ENCODE measurements at regions not wholly inside any gene's neighbourhood (a gene's known extent, or its start where the extent isn't known, plus 50 kb on each side); places are given as distances from the start of the nearest gene placed in this dataset.
"Not testable (repeated sequence)": the region's sequence is repeated elsewhere in the genome, so short reads cannot be mapped to it uniquely, and the experiment has no call there.

- DNase-seq (ENCODE audit: low read depth, low spot score), result no peak
These were observed 159.4 kb downstream of the HS3ST3A1 start for GRCh38 chr17:13442361-13442760.

DNA sequence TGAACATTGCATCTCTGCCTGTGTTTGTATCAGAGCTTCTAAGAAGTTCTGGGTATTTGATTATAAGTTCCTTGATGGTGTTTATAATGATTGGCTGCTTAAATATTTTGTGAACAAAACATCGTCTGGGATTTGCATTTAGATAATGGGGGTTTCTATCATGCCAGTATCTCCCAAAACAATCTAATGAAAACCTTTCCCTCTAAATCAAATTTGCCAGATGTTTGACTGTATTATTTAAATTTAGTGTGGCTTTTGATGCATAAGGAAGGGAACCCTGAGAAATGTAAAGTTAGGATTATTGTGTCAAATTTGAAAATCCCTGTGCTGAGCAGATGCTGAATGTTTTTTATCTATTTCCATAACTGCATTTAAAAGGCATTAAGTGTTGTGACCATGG lies 159.9 kb downstream of the HS3ST3A1 start:
- DNase-seq (ENCODE audit: low read depth, low spot score), result no peak

DNA sequence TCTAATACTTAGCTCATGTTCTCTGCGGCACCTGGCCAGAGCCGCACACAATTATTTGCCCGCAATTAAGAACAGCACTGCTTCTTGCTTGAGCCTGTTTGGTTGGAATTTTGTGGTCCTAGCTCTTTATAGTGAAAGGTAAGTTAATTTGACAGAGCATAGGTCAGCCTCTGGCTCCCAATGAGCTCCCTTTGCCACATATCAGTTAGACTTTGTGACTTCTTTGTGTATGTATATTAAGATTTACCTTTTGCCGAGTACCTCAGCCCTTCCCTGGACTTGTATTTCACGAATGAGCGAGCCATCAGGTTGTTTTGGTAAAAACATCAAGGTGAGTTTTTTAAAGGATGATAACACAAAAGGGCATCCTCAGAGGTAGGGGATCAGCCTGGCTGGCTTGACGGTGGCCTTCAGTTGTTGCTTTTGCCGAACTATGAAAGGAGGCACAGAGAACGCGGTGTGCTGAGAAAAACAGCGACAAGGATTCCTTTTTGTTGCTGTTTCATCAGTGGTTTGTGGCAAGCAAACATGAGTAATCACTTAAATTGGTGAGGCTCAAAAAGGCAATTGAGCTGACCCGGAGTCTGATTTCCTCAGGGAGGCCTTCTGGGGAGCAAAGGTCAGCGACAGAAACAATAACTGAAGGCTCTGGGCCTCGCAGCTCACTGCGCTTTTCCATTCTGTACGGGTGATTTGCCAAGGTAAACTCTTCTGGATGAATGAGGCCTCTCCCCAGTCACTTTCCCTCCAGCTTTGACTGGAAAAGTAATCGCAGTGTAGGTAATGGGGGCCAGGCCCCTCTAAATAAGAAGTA lies 163.6 kb downstream of the HS3ST3A1 start:
- peak; percentile 11 for DNase-seq (ENCODE audit: low read depth, low spot score)

DNA sequence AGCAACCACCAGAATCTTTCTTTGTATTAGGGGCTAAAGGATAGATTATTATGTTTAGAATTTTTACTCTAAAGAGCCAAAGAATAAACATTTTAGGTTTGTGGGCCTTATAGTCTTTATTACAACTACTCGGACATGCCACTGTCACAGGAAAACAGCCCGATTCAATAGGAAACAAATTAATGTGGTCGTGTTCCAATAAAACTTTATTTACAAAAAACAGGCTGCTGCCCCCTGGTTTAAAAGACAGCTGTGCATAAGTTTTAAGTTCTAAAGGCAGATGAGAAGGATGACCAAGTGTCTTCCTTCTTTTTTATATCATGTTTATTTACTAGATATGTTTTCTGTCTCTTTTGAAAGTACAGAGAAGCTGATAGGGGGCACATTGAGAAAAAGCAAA lies 166.5 kb downstream of the HS3ST3A1 start:
- no peak for DNase-seq (ENCODE audit: low read depth, low spot score)

DNA sequence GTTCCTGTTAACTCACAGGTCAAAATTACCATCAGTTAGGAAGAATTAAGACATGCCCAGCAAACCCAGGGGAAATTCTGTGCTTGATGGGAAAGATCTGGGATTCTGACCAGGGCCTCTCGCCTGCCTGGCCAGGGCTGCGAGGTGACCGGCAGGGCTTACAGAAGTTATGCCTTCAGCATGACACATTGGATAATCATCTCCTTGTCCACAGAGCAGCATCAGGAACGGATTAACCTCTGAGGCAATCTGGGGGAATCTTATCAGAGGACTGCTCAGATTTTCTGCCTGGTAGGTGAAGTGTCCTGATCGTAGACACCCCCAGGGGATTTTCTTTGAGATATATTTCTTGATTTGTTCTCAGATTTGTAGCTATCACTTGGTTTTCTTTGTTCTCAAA lies 172.5 kb downstream of the HS3ST3A1 start:
- peak; percentile 51 for DNase-seq (ENCODE audit: low read depth, low spot score)

DNA sequence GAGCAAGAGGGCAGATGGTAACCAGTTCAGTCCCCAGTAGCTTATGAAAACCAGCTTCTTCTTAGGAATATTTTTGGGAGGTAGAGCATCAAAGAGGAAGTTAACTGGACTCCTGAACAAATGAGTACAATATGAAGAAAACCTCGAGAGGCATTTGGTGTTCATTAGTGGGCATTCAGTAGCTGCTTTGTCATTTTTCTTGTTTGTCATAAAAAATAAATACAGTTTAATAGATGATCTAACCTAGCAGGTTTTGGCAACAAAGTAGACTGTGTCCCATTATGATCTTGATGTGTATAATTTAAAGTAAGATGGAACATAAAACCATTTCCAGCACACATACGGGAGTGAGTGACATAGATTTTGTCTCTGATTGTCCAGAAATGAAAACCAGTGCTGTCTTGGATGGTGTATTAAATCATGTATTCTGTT lies 173.1 kb downstream of the HS3ST3A1 start:
- no peak for DNase-seq (ENCODE audit: low read depth, low spot score)

- DNase-seq (ENCODE audit: low read depth, low spot score), result no peak
These were observed 174.7 kb downstream of the HS3ST3A1 start for GRCh38 chr17:13426991-13427390.

DNA sequence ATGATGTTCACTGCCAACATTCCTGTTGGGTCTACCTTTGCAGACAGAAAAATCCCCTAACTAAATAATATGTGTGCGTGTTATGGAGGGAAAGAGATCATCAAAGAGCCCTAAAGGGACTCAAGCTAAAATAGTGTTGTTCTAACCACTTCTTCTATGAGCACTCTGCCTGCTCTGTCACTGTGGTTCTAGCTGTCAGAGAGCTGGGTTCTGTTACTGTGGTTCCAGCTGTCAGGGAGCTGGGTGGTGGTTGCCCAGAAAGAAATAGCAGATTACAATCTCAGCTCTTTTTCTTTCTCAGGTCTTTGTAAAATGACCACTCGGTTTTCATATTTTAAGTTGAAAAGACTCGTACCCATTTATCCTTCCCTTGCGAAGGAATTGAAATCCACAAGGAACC lies 176.3 kb downstream of the HS3ST3A1 start:
- no peak for DNase-seq (ENCODE audit: low read depth, low spot score)

GRCh38 chr17:13421581-13422130 lies 180.1 kb downstream of the HS3ST3A1 start:
- DNase-seq (ENCODE audit: low read depth, low spot score), result no peak

DNA sequence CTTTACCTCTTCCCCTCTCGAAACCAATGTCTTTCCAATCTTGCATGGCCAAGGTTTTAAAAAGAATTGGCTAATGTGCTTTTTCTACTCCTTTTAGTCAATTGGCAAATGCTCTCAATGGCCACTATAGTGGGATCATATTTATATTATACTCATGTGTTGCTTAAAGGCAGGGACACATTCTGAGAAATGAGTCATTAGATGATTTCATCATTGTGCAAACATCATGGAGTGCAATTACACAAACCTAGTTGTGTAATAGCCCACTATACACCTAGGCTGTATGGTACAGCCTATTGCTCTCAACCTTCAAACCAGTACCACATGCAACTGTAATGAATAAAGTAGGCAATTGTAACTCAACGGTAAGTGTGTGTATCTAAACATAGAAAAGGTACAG lies 180.9 kb downstream of the HS3ST3A1 start:
- no peak for DNase-seq (ENCODE audit: low read depth, low spot score)

- no peak for DNase-seq (ENCODE audit: low read depth, low spot score)
These were observed 181.3 kb downstream of the HS3ST3A1 start for GRCh38 chr17:13420418-13420826.

- DNase-seq (ENCODE audit: low read depth, low spot score), result no peak
These were observed 182.1 kb downstream of the HS3ST3A1 start for GRCh38 chr17:13419676-13420075.

DNA sequence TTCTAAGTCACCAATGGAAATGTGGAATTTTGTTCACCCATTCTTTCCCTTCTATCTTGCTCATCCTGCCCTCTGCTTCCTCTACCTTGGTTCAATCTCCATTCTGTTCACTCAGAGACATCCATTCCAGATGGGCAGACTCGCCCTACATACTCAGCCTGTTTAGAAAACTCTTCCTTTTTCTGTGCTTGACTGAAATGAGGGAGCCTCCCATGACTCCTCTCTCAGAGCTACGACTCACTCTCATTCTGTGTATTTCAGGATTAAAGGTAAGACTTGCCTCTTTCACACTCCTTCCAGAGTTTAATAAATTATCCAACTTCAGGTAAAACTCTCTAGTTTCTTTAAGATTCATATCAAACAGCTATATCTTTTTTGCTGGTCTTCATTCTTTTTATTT lies 182.8 kb downstream of the HS3ST3A1 start:
- DNase-seq (ENCODE audit: low read depth, low spot score), result no peak

DNA sequence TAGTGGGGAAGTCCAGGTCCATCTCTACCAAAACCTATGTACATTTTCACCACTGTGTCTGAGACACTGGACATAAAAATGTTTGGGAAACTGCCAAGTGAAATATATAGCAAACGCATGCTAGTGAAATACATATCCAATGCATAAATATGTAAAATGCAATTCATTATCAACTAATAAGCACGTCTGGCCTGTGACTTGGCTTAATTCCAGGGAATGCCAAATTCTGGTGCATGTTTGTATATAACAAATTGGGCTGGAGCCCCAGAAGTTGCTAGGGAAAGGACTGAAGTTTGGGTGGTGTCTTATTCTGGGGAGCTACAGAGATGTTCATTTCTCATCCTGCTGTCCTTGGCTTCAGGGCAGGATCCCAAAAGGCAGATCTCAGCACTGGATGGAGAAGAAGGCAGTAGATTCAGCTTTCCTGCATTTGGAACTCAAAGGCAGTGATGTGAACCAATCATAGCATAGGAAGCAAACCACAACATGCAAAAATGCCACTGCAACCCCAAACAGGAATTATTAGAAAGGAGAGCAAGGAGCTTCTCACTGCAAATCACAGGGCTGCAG lies 184.3 kb downstream of the HS3ST3A1 start:
- DNase-seq (ENCODE audit: low read depth, low spot score), result no peak

DNA sequence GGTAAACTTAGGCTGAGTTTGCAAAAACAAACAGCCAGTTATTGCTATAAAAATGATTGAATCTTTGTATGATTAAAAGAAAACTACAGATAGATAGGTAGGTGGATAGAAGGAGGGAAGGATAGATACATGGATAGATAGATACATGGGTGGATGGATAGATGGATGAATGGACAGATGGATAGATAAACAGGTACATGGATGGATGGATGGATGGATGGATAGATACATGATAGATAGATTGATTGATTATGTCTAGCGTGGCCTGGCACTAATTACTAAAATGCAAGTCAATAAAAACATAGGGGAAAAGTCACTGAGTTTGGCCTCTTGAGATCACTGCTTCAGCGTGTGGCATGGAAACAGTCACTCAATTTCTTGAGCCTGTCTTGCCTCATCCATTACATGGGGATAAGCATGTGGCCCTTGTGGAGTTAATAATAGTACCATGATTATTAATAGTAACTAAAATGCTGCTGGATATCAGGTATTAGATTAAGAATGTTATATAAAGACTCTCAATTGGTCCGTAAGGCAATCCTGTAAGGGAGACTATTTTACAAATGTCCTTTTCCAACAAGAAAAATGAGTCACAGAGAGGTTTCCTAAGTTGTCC lies 184.9 kb downstream of the HS3ST3A1 start:
- DNase-seq (ENCODE audit: low read depth, low spot score), result no peak

- DNase-seq (ENCODE audit: low read depth, low spot score), result no peak
These were observed 185.8 kb downstream of the HS3ST3A1 start for GRCh38 chr17:13415871-13416416.

DNA sequence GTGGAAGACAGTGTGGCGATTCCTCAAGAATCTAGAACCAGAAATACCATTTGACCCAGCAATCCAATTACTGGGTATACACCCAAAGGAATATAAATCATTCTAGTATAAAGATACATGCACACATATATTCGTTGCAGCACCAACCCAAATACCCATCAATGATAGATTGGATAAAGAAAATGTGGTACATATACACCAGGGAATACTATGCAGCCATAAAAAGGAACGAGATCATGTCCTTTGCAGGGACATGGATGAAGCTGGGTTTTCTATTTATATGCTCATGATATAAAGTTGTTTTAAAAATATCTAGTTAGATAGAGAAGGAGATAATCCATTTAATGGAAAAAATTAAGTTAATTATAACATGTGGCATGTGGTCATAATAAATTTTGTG lies 186.5 kb downstream of the HS3ST3A1 start:
- DNase-seq (ENCODE audit: low read depth, low spot score), result not testable (repeated sequence)

- no peak for DNase-seq (ENCODE audit: low read depth, low spot score)
These were observed 188.7 kb downstream of the HS3ST3A1 start for GRCh38 chr17:13413001-13413400.

- no peak for DNase-seq (ENCODE audit: low read depth, low spot score)
These were observed 190.9 kb downstream of the HS3ST3A1 start for GRCh38 chr17:13410874-13411273.

DNA sequence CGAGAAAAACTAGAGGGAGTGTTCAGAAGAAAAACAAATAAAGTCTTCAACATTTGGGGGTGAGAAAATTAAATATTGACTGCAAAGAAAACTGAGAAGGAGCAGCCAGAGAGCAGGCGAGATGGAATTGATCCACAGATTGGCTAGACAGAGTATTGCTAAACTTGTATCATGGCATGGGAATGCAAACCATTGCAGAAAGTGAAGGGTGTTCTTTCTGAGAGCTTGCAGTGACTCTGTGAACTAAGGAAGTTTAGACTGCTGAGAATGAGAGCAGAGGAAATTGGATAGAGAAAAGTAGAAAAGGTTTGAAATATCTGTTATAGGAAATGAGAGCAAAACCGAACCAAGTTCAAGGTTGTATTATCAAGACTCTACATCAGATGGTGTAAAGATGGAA lies 191.5 kb downstream of the HS3ST3A1 start:
- no peak for DNase-seq (ENCODE audit: low read depth, low spot score)

DNA sequence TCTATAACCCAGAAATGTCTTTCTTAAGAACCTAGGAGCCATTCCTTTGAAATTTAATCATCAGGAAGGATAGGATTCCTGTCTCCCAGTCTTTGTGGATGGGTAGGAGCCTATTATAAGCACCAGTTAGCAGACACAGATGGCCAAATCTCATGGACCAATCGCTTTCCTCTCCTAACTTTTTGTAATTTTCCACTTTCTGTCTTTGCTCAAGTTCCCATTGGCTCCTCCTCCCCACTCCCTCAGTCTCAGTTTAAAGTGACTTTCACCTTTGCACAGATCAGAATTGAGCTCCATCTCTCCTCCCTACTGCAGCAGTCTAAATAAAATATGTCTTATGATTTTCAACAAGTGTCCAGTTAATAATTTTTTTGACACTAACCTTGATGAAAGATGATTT lies 192.3 kb downstream of the HS3ST3A1 start:
- DNase-seq (ENCODE audit: low read depth, low spot score), result no peak

- no peak for DNase-seq (ENCODE audit: low read depth, low spot score)
These were observed 194.3 kb downstream of the HS3ST3A1 start for GRCh38 chr17:13407381-13407780.
